Neural cell (in vitro differentiated cells): ENCODE measurements at regions not wholly inside any gene's neighbourhood (a gene's known extent, or its start where the extent isn't known, plus 50 kb on each side); places are given as distances from the start of the nearest gene placed in this dataset.

Experiments
- H2AFZ ChIP-seq: fragments of 200-600, 300-800 bp; sonication (generic), shearing (Covaris generic); 2 replicates; pipeline ENCODE4 v1.6.0; 2014; ENCODE audit warnings: low read depth, mild to moderate bottlenecking, antibody characterized with exemption, low read length, moderate library complexity
- H3F3A ChIP-seq: fragments of 200-600 bp; shearing (Covaris generic); 2 replicates; pipeline ENCODE4 v1.6.1; 2016; ENCODE audit warnings: mild to moderate bottlenecking, moderate library complexity, mixed read lengths, antibody characterized with exemption, low read length; ENCODE audit not compliant: insufficient read depth, poor library complexity, severe bottlenecking
- H3K27ac ChIP-seq: fragments of 200-600, 300-800 bp; sonication (generic), shearing (Covaris generic); 2 replicates; pipeline ENCODE4 v1.5.1; 2014; ENCODE audit warnings: mild to moderate bottlenecking, low read length, moderate library complexity
- H3K27me3 ChIP-seq: fragments of 300-800, 200-600 bp; sonication (generic), shearing (Covaris generic); 2 replicates; pipeline ENCODE4 v1.6.0; 2014; ENCODE audit warnings: mild to moderate bottlenecking, low read depth, low read length, moderate library complexity; ENCODE audit not compliant: insufficient read depth
- H3K36me3 ChIP-seq: fragments of 300-800, 200-600 bp; sonication (generic), shearing (Covaris generic); 2 replicates; pipeline ENCODE4 v1.5.1; 2014; ENCODE audit warnings: mild to moderate bottlenecking, antibody characterized with exemption, low read length, moderate library complexity; ENCODE audit not compliant: insufficient read depth
- H3K4me2 ChIP-seq: fragments of 300-800, 200-600 bp; sonication (generic), shearing (Covaris generic); 2 replicates; pipeline ENCODE4 v1.6.0; 2014; ENCODE audit warnings: mild to moderate bottlenecking, low read length
- H3K4me3 ChIP-seq: fragments of 300-800, 200-600 bp; sonication (generic), shearing (Covaris generic); 2 replicates; pipeline ENCODE4 v1.5.1; 2014; ENCODE audit warnings: mild to moderate bottlenecking, low read length, moderate library complexity
- H3K79me2 ChIP-seq: fragments of 200-600 bp; shearing (Covaris generic); replicated peaks from 2 replicates; pipeline ENCODE4 v1.6.0; 2014; ENCODE audit warnings: mild to moderate bottlenecking, low read length, moderate library complexity; ENCODE audit not compliant: insufficient read depth
- H3K9ac ChIP-seq: fragments of 300-800, 200-600 bp; sonication (generic), shearing (Covaris generic); 2 replicates; pipeline ENCODE4 v1.6.1; 2016; ENCODE audit warnings: mild to moderate bottlenecking, low read length, mixed read lengths
- H3K9me2 ChIP-seq: fragments of 200-600 bp; shearing (Covaris generic); 2 replicates; pipeline ENCODE4 v1.6.1; 2016; ENCODE audit warnings: mild to moderate bottlenecking, low read length, mixed read lengths; ENCODE audit not compliant: insufficient read depth
- H3K9me3 ChIP-seq: fragments of 200-600, 300-800 bp; sonication (generic), shearing (Covaris generic); 2 replicates; pipeline ENCODE4 v1.6.1; 2016; ENCODE audit warnings: mild to moderate bottlenecking, mixed run types, low read length, moderate library complexity, mixed read lengths
- H4K20me1 ChIP-seq: fragments of 200-600 bp; shearing (Covaris generic); 2 replicates; pipeline ENCODE4 v1.6.1; 2016; ENCODE audit warnings: mild to moderate bottlenecking, mixed run types; ENCODE audit not compliant: insufficient read depth
- EP300 ChIP-seq: fragments of 450-650 bp; conservative IDR thresholded peaks from 2 replicates; pipeline ENCODE4 v1.6.1; 2014; ENCODE audit warnings: antibody characterized with exemption, mild to moderate bottlenecking, moderate library complexity; ENCODE audit not compliant: poor library complexity, severe bottlenecking
- EZH2 ChIP-seq: fragments of 200-600, 300-800 bp; shearing (Covaris generic), sonication (generic); IDR thresholded peaks from 2 replicates; pipeline ENCODE4 v1.6.1; 2014; ENCODE audit warnings: antibody characterized with exemption, low read length, borderline replicate concordance, mild to moderate bottlenecking; ENCODE audit not compliant: insufficient read depth, poor library complexity, severe bottlenecking
- MXI1 ChIP-seq: fragments of 450-650 bp; conservative IDR thresholded peaks from 2 replicates; pipeline ENCODE4 v1.6.1; 2014; ENCODE audit warnings: antibody characterized with exemption, mild to moderate bottlenecking; ENCODE audit not compliant: poor library complexity, severe bottlenecking
- POLR2AphosphoS5 ChIP-seq: IDR thresholded peaks from 2 replicates; pipeline ENCODE4 v1.6.1; 2012
- RAD21 ChIP-seq: fragments of 450-650 bp; conservative IDR thresholded peaks from 2 replicates; pipeline ENCODE4 v1.6.1; 2014; ENCODE audit warnings: antibody characterized with exemption, mild to moderate bottlenecking, moderate library complexity
- SMC3 ChIP-seq: fragments of 450-650 bp; conservative IDR thresholded peaks from 2 replicates; pipeline ENCODE4 v1.6.1; 2014; ENCODE audit warnings: antibody characterized with exemption, mild to moderate bottlenecking, moderate library complexity; ENCODE audit not compliant: poor library complexity
- TAF1 ChIP-seq: IDR thresholded peaks from 2 replicates; pipeline ENCODE4 v1.6.1; 2012; ENCODE audit warnings: low read depth
- TF ChIP-seq, protein P1 (sequence below): IDR thresholded peaks from 2 replicates; pipeline ENCODE4 v1.6.1; 2012; ENCODE audit warnings: borderline replicate concordance
- TF ChIP-seq, protein P2 (sequence below): fragments of 450-650 bp; IDR thresholded peaks from 2 replicates; pipeline ENCODE4 v1.5.1; 2014; ENCODE audit warnings: antibody characterized with exemption, mild to moderate bottlenecking, moderate library complexity; ENCODE audit not compliant: poor library complexity, severe bottlenecking

DNA sequence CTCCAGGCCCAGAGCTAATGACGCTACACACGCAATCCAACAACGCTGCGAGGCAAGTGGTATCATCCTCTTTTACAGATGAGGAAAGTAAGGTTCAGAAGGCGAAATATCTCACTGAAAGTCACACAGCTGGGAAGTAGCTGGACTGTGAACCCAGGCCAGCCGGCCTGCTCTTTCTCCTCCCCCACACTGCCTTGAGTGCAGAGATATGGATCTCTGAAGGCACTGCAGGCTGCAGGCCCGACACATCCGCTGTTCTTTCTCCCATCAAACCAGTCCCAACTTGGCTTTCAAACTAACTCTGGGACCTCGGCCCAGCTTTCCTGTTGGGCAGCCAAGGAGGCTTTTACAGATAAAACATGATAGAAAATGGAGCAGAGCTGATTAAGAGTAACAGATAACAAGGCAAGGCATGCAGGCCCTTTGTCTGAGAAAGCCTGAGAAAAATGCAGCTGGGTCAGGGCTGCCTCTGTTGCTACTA, 64.0 kb upstream of the PTPRJ start:
- Histone ChIP-seq H3K27me3 (no peaks in the 10 kb centered on the region), H3K79me2 (no peaks in the 10 kb centered on the region), H3K4me3 (no peak overlapping the region), H3K27ac (no peak overlapping the region), H3K9ac (no peak overlapping the region), H3K9me2 (no peaks in the 10 kb centered on the region), H3K9me3 (no peaks in the 10 kb centered on the region), H3K4me2 (no peak overlapping the region), H2AFZ (no peak overlapping the region), H3K36me3 (no peaks in the 10 kb centered on the region), H4K20me1 (no peaks in the 10 kb centered on the region), H3F3A (no peaks in the 10 kb centered on the region)
- TF ChIP-seq, protein P1, sequence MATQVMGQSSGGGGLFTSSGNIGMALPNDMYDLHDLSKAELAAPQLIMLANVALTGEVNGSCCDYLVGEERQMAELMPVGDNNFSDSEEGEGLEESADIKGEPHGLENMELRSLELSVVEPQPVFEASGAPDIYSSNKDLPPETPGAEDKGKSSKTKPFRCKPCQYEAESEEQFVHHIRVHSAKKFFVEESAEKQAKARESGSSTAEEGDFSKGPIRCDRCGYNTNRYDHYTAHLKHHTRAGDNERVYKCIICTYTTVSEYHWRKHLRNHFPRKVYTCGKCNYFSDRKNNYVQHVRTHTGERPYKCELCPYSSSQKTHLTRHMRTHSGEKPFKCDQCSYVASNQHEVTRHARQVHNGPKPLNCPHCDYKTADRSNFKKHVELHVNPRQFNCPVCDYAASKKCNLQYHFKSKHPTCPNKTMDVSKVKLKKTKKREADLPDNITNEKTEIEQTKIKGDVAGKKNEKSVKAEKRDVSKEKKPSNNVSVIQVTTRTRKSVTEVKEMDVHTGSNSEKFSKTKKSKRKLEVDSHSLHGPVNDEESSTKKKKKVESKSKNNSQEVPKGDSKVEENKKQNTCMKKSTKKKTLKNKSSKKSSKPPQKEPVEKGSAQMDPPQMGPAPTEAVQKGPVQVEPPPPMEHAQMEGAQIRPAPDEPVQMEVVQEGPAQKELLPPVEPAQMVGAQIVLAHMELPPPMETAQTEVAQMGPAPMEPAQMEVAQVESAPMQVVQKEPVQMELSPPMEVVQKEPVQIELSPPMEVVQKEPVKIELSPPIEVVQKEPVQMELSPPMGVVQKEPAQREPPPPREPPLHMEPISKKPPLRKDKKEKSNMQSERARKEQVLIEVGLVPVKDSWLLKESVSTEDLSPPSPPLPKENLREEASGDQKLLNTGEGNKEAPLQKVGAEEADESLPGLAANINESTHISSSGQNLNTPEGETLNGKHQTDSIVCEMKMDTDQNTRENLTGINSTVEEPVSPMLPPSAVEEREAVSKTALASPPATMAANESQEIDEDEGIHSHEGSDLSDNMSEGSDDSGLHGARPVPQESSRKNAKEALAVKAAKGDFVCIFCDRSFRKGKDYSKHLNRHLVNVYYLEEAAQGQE, result no peak
- TF ChIP-seq SMC3, result no peak
- no peak for TF ChIP-seq TAF1
- TF ChIP-seq EZH2, result no peak
- no peak for TF ChIP-seq MXI1
- no peak for TF ChIP-seq EP300
- TF ChIP-seq, protein P2, sequence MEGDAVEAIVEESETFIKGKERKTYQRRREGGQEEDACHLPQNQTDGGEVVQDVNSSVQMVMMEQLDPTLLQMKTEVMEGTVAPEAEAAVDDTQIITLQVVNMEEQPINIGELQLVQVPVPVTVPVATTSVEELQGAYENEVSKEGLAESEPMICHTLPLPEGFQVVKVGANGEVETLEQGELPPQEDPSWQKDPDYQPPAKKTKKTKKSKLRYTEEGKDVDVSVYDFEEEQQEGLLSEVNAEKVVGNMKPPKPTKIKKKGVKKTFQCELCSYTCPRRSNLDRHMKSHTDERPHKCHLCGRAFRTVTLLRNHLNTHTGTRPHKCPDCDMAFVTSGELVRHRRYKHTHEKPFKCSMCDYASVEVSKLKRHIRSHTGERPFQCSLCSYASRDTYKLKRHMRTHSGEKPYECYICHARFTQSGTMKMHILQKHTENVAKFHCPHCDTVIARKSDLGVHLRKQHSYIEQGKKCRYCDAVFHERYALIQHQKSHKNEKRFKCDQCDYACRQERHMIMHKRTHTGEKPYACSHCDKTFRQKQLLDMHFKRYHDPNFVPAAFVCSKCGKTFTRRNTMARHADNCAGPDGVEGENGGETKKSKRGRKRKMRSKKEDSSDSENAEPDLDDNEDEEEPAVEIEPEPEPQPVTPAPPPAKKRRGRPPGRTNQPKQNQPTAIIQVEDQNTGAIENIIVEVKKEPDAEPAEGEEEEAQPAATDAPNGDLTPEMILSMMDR, result no peak

DNA sequence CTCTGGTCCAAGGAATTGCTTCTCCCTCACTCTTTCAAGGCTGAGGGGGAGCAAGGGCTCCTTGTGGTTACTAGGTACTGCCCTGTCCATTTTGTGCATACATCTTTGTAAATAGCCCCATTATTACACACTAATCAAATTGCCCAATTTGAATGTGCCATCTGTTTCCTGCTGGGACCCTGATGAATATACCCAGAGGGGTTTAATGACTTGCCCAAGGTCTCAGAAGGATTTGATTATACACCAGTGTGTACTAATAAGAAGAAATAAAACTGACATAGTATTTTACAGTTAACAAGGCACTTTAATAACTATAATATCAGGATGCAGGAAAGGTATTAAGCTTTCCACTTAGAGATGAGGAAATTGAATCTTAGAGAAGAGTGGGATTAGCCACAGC, 64.6 kb upstream of the PTPRJ start:
- Histone ChIP-seq H3K9me2 (no peaks in the 10 kb centered on the region), H3K9me3 (no peaks in the 10 kb centered on the region), H3K36me3 (no peaks in the 10 kb centered on the region), H3K9ac (no peak overlapping the region), H3K4me3 (no peak overlapping the region), H4K20me1 (no peaks in the 10 kb centered on the region), H3K27me3 (no peaks in the 10 kb centered on the region), H2AFZ (no peak overlapping the region), H3F3A (no peaks in the 10 kb centered on the region), H3K79me2 (no peaks in the 10 kb centered on the region), H3K27ac (no peak overlapping the region), H3K4me2 (no peak overlapping the region)
- TF ChIP-seq RAD21 (no peak), MXI1 (no peak), EZH2 (no peak), TAF1 (no peak), EP300 (no peak), SMC3 (no peak), POLR2AphosphoS5 (no peak)
- TF ChIP-seq, protein P2, result no peak
